ENCODE measurements at regions not wholly inside any gene's neighbourhood (a gene's known extent, or its start where the extent isn't known, plus 50 kb on each side); places are given as distances from the start of the nearest gene placed in this dataset.

- TF ChIP-seq CTCF (conservative IDR thresholded peaks at IDR 0.05; ENCODE audit: low read depth, low read length) (no peak), EZH2 (IDR thresholded peaks at IDR 0.05; ENCODE audit: borderline replicate concordance, low read depth, low read length, poor library complexity, severe bottlenecking) (no peak)
Measured at GRCh38 chr12:131241517-131241916, 287.8 kb downstream of the ADGRD1 start.
